Right lobe of liver (tissue), 4 donors: ENCODE measurements at regions not wholly inside any gene's neighbourhood (a gene's known extent, or its start where the extent isn't known, plus 50 kb on each side); places are given as distances from the start of the nearest gene placed in this dataset.

Experiments
- CTCF ChIP-seq, 4 donors: fragments of 200-600 bp in 3 of 4; fragments of 450-650 bp in 1 of 4; IDR thresholded peaks; one replicate each; pipeline versions ENCODE4 v1.5.1 to v1.8.0; 2016 to 2022; ENCODE audit warnings: antibody characterized with exemption in 4 of 4, mild to moderate bottlenecking in 2 of 4
- POLR2A ChIP-seq: fragments of 450-650 bp; IDR thresholded peaks from one replicate; pipeline ENCODE4 v1.6.1; 2017; ENCODE audit warnings: antibody characterized with exemption, mild to moderate bottlenecking
- donor health status: DM: no; HTN: no; CAD: no.
- donor health status: DM: no; HTN: no; CAD: no.
- donor health status: DM: no; HTN: yes; CAD: no.

- TF ChIP-seq CTCF (IDR thresholded peaks at IDR 0.05) (no peak), POLR2A (no peak)
Observed at GRCh38 chr16:86882586-86883280, 304.4 kb downstream of the FOXL1 start.
